SH-SY5Y (cell line): ENCODE measurements at regions not wholly inside any gene's neighbourhood (a gene's known extent, or its start where the extent isn't known, plus 50 kb on each side); places are given as distances from the start of the nearest gene placed in this dataset.

ENCODE experiments used
- GATA2 ChIP-seq: IDR thresholded peaks from 2 replicates; pipeline ENCODE4 v1.6.1; 2011; ENCODE audit warnings: mild to moderate bottlenecking, low read depth, low read length
- GATA3 ChIP-seq: IDR thresholded peaks from 2 replicates; pipeline ENCODE4 v1.6.1; 2011; ENCODE audit warnings: low read depth, mild to moderate bottlenecking, low read length, moderate library complexity

- TF ChIP-seq GATA2 (no peak), GATA3 (no peak)
These were observed 73.6 kb downstream of the TLR4 start for GRCh38 chr9:117777823-117778222.
